GM23338 (cell line): ENCODE measurements at regions not wholly inside any gene's neighbourhood (a gene's known extent, or its start where the extent isn't known, plus 50 kb on each side); places are given as distances from the start of the nearest gene placed in this dataset.

ENCODE experiments used
- ATAC-seq: fragments of 200-7000 bp; cut with Tn5 transposase; 3 replicates; pipeline ENCODE4 v1.9.1; 2020
- DNase-seq: peaks from one replicate; pipeline ENCODE4 v3.0.0-alpha.2; 2015; ENCODE audit warnings: low spot score
- H2AFZ ChIP-seq: fragments of 200-600 bp; sonication (generic); 2 replicates; pipeline ENCODE4 v1.8.0; 2016; ENCODE audit warnings: antibody characterized with exemption, mild to moderate bottlenecking, moderate library complexity
- H3F3A ChIP-seq: fragments of 200-600 bp; sonication (generic); replicated peaks from 2 replicates; pipeline ENCODE4 v1.8.0; 2017; ENCODE audit warnings: antibody characterized with exemption, mixed run types, low read depth
- H3K27ac ChIP-seq: fragments of 200-600 bp; sonication (generic); 2 replicates; pipeline ENCODE4 v1.6.1; 2016; ENCODE audit warnings: low read depth
- H3K27me3 ChIP-seq: fragments of 200-600 bp; sonication (generic); 2 replicates; pipeline ENCODE4 v1.8.0; 2016; ENCODE audit warnings: mild to moderate bottlenecking, mixed run types, moderate library complexity; ENCODE audit not compliant: insufficient read depth
- H3K36me3 ChIP-seq: fragments of 200-600 bp; sonication (generic); 2 replicates; pipeline ENCODE4 v1.8.0; 2016; ENCODE audit warnings: mild to moderate bottlenecking; ENCODE audit not compliant: insufficient read depth
- H3K4me1 ChIP-seq: fragments of 200-600 bp; sonication (generic); 2 replicates; pipeline ENCODE4 v1.8.0; 2016; ENCODE audit warnings: mild to moderate bottlenecking, moderate library complexity; ENCODE audit not compliant: insufficient read depth
- H3K4me2 ChIP-seq: fragments of 200-600 bp; sonication (generic); 2 replicates; pipeline ENCODE4 v1.7.1; 2017; ENCODE audit warnings: mixed run types
- H3K4me3 ChIP-seq: fragments of 200-600 bp; sonication (generic); 2 replicates; pipeline ENCODE4 v1.6.1; 2016; ENCODE audit warnings: mixed run types
- H3K79me2 ChIP-seq: fragments of 200-600 bp; sonication (generic); replicated peaks from 2 replicates; pipeline ENCODE4 v1.8.0; 2017; ENCODE audit warnings: mild to moderate bottlenecking; ENCODE audit not compliant: insufficient read depth
- H3K9me2 ChIP-seq: fragments of 200-600 bp; sonication (generic); 2 replicates; pipeline ENCODE4 v1.8.0; 2017; ENCODE audit not compliant: insufficient read depth
- H4K20me1 ChIP-seq: fragments of 200-600 bp; sonication (generic); replicated peaks from 2 replicates; pipeline ENCODE4 v1.8.0; 2017; ENCODE audit warnings: mild to moderate bottlenecking; ENCODE audit not compliant: insufficient read depth
- H3K27ac Mint-ChIP-seq: 2 replicates; pipeline ENCODE4 v1.8.0; 2020; ENCODE audit warnings: inconsistent platforms, mild to moderate bottlenecking, moderate library complexity, mixed read lengths
- H3K27me3 Mint-ChIP-seq: 3 replicates; pipeline ENCODE4 v1.8.0; 2022; ENCODE audit warnings: low read depth, mild to moderate bottlenecking, moderate library complexity, mixed read lengths, inconsistent platforms; ENCODE audit not compliant: insufficient read depth, poor library complexity
- H3K36me3 Mint-ChIP-seq: 3 replicates; pipeline ENCODE4 v1.8.0; 2021; ENCODE audit warnings: low read depth, mild to moderate bottlenecking, inconsistent platforms, moderate library complexity, mixed read lengths
- H3K4me1 Mint-ChIP-seq: 3 replicates; pipeline ENCODE4 v1.8.0; 2020; ENCODE audit warnings: mild to moderate bottlenecking, inconsistent platforms, mixed read lengths
- H3K4me3 Mint-ChIP-seq: 3 replicates; pipeline ENCODE4 v1.8.0; 2021; ENCODE audit warnings: moderate library complexity, mild to moderate bottlenecking, inconsistent platforms, mixed read lengths
- H3K9me3 Mint-ChIP-seq: 3 replicates; pipeline ENCODE4 v1.8.0; 2020; ENCODE audit warnings: moderate library complexity, mild to moderate bottlenecking, inconsistent platforms, mixed read lengths
- CREB1 ChIP-seq: fragments of 250-450 bp; sonication (Bioruptor Pico); IDR thresholded peaks from 2 replicates; pipeline ENCODE4 v1.5.0; 2020; ENCODE audit warnings: low read depth, mild to moderate bottlenecking, moderate library complexity
- EZH2 ChIP-seq: fragments of 200-600 bp; sonication (generic); IDR thresholded peaks from one replicate; pipeline ENCODE4 v1.8.0; 2017; ENCODE audit warnings: antibody characterized with exemption, mild to moderate bottlenecking, low read depth; ENCODE audit not compliant: unreplicated experiment
- EZH2phosphoT487 ChIP-seq: fragments of 200-600 bp; sonication (generic); IDR thresholded peaks from one replicate; pipeline ENCODE4 v1.8.1; 2018; ENCODE audit warnings: antibody characterized with exemption; ENCODE audit not compliant: unreplicated experiment
- NANOG ChIP-seq: IDR thresholded peaks from 2 replicates; pipeline ENCODE4 v1.6.1; 2016; ENCODE audit warnings: antibody characterized with exemption, borderline replicate concordance
- POLR2AphosphoS5 ChIP-seq: IDR thresholded peaks from 2 replicates; pipeline ENCODE4 v1.6.1; 2016; ENCODE audit warnings: antibody characterized with exemption, low read depth
- STAT1 ChIP-seq: IDR thresholded peaks from one replicate; pipeline ENCODE4 v1.6.1; 2016; ENCODE audit warnings: antibody characterized with exemption; ENCODE audit not compliant: unreplicated experiment
- ZNF114 ChIP-seq: fragments of 250-450 bp; sonication (Bioruptor Pico); IDR thresholded peaks from 2 replicates; pipeline ENCODE4 v1.5.0; 2020; ENCODE audit warnings: mild to moderate bottlenecking, moderate library complexity
- ZNF331 ChIP-seq: fragments of 250-450 bp; sonication (Bioruptor Pico); IDR thresholded peaks from 2 replicates; pipeline ENCODE4 v1.5.0; 2020; ENCODE audit warnings: low read depth, mild to moderate bottlenecking, moderate library complexity
- TF ChIP-seq, protein P1 (sequence below): fragments of 250-450 bp; sonication (Bioruptor Pico); IDR thresholded peaks from 2 replicates; pipeline ENCODE4 v1.5.0; 2020; ENCODE audit warnings: mild to moderate bottlenecking, moderate library complexity
- TF ChIP-seq, protein P2 (sequence below): IDR thresholded peaks from 2 replicates; pipeline ENCODE4 v1.6.1; 2016; ENCODE audit warnings: antibody characterized with exemption
- TF ChIP-seq, protein P3 (sequence below), 2 experiments: fragments of 200-600 bp in 1 of 2; sonication (generic) in 1 of 2; conservative IDR thresholded peaks; 2 replicates each; pipeline versions ENCODE4 v1.5.1 to v1.6.1; 2016 to 2017; ENCODE audit warnings: antibody characterized with exemption in 2 of 2, low read depth in 2 of 2, mild to moderate bottlenecking in 2 of 2, moderate library complexity in 1 of 2

DNA sequence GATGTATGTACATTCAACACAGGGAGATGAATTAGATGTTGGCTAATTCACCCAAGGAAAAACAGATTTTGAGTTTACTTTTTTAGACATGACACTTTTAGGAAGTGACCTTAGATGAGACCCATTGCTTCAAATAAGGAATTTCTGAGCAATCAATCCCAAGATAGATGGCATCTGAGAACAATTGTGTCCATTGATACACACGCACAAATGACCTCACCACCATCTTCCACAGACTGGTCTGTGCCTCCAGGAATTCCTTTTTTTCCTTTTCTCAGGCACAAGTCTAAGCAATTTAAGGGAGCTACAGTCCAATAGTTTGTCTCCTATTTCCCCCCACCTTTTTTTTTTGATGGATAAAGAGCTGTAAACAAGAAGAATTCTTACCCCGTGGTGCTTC is 265.3 kb downstream of the TBL1XR1 start (continued):
- TF ChIP-seq, protein P1, sequence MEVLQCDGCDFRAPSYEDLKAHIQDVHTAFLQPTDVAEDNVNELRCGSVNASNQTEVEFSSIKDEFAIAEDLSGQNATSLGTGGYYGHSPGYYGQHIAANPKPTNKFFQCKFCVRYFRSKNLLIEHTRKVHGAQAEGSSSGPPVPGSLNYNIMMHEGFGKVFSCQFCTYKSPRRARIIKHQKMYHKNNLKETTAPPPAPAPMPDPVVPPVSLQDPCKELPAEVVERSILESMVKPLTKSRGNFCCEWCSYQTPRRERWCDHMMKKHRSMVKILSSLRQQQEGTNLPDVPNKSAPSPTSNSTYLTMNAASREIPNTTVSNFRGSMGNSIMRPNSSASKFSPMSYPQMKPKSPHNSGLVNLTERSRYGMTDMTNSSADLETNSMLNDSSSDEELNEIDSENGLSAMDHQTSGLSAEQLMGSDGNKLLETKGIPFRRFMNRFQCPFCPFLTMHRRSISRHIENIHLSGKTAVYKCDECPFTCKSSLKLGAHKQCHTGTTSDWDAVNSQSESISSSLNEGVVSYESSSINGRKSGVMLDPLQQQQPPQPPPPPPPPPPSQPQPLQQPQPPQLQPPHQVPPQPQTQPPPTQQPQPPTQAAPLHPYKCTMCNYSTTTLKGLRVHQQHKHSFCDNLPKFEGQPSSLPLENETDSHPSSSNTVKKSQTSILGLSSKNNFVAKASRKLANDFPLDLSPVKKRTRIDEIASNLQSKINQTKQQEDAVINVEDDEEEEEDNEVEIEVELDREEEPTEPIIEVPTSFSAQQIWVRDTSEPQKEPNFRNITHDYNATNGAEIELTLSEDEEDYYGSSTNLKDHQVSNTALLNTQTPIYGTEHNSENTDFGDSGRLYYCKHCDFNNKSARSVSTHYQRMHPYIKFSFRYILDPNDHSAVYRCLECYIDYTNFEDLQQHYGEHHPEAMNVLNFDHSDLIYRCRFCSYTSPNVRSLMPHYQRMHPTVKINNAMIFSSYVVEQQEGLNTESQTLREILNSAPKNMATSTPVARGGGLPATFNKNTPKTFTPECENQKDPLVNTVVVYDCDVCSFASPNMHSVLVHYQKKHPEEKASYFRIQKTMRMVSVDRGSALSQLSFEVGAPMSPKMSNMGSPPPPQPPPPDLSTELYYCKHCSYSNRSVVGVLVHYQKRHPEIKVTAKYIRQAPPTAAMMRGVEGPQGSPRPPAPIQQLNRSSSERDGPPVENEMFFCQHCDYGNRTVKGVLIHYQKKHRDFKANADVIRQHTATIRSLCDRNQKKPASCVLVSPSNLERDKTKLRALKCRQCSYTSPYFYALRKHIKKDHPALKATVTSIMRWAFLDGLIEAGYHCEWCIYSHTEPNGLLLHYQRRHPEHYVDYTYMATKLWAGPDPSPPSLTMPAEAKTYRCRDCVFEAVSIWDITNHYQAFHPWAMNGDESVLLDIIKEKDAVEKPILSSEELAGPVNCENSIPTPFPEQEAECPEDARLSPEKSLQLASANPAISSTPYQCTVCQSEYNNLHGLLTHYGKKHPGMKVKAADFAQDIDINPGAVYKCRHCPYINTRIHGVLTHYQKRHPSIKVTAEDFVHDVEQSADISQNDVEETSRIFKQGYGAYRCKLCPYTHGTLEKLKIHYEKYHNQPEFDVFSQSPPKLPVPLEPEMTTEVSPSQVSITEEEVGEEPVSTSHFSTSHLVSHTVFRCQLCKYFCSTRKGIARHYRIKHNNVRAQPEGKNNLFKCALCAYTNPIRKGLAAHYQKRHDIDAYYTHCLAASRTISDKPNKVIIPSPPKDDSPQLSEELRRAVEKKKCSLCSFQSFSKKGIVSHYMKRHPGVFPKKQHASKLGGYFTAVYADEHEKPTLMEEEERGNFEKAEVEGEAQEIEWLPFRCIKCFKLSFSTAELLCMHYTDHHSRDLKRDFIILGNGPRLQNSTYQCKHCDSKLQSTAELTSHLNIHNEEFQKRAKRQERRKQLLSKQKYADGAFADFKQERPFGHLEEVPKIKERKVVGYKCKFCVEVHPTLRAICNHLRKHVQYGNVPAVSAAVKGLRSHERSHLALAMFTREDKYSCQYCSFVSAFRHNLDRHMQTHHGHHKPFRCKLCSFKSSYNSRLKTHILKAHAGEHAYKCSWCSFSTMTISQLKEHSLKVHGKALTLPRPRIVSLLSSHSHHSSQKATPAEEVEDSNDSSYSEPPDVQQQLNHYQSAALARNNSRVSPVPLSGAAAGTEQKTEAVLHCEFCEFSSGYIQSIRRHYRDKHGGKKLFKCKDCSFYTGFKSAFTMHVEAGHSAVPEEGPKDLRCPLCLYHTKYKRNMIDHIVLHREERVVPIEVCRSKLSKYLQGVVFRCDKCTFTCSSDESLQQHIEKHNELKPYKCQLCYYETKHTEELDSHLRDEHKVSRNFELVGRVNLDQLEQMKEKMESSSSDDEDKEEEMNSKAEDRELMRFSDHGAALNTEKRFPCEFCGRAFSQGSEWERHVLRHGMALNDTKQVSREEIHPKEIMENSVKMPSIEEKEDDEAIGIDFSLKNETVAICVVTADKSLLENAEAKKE (CRISPR knock-in tag), result no peak
- TF ChIP-seq EZH2 (no peak), STAT1 (no peak), EZH2phosphoT487 (no peak)

DNA sequence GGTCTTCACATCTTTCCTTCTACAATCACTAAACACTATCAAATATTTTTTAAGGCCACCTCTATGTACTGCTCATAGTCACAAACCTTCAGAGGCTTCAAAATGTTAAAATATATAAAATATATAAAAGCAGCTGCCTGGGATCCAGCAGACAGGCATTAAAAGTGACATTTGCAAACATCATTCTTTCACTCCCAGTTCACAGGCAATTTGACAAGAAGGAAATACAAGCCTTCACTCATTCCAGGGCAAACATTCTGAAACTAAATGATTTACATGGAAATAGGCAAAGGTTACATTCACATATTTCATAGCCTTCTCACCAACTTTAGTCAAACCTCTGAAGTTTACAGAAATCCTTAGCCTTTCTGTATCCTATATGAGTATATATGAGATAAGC is 266.3 kb downstream of the TBL1XR1 start:
- H3K4me3 Mint-ChIP-seq, result no peak overlapping the region
- no peak for TF ChIP-seq EZH2
- TF ChIP-seq POLR2AphosphoS5, result no peak
- TF ChIP-seq, protein P2, sequence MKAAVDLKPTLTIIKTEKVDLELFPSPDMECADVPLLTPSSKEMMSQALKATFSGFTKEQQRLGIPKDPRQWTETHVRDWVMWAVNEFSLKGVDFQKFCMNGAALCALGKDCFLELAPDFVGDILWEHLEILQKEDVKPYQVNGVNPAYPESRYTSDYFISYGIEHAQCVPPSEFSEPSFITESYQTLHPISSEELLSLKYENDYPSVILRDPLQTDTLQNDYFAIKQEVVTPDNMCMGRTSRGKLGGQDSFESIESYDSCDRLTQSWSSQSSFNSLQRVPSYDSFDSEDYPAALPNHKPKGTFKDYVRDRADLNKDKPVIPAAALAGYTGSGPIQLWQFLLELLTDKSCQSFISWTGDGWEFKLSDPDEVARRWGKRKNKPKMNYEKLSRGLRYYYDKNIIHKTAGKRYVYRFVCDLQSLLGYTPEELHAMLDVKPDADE, result no peak
- TF ChIP-seq ZNF331 (CRISPR knock-in tag), result no peak
- no peak for TF ChIP-seq NANOG
- no peak for TF ChIP-seq STAT1
- TF ChIP-seq ZNF114 (CRISPR knock-in tag), result no peak
- TF ChIP-seq, protein P3, sequence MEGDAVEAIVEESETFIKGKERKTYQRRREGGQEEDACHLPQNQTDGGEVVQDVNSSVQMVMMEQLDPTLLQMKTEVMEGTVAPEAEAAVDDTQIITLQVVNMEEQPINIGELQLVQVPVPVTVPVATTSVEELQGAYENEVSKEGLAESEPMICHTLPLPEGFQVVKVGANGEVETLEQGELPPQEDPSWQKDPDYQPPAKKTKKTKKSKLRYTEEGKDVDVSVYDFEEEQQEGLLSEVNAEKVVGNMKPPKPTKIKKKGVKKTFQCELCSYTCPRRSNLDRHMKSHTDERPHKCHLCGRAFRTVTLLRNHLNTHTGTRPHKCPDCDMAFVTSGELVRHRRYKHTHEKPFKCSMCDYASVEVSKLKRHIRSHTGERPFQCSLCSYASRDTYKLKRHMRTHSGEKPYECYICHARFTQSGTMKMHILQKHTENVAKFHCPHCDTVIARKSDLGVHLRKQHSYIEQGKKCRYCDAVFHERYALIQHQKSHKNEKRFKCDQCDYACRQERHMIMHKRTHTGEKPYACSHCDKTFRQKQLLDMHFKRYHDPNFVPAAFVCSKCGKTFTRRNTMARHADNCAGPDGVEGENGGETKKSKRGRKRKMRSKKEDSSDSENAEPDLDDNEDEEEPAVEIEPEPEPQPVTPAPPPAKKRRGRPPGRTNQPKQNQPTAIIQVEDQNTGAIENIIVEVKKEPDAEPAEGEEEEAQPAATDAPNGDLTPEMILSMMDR (conservative IDR thresholded peaks at IDR 0.05; ENCODE audit: low read depth in 2 of 2), result no peak
- TF ChIP-seq CREB1 (CRISPR knock-in tag), result no peak

More for the DNA sequence above, 266.3 kb downstream of the TBL1XR1 start:
- no peaks in the 10 kb centered on the region for H3K79me2 ChIP-seq
- peaks cover 3% of the 10 kb centered on the region for H3K27me3 Mint-ChIP-seq
- no peak overlapping the region for H3K4me2 ChIP-seq
- no peaks in the 10 kb centered on the region for H3F3A ChIP-seq
- no peaks in the 10 kb centered on the region; the same call in 1 of the 2 replicates for H3K9me2 ChIP-seq
- no peaks in the 10 kb centered on the region for H4K20me1 ChIP-seq
- H3K27ac Mint-ChIP-seq, result no peak overlapping the region
- H3K27me3 ChIP-seq, result no peaks in the 10 kb centered on the region
- no peak for ATAC-seq
- no peak overlapping the region for H3K27ac ChIP-seq
- no peaks in the 10 kb centered on the region; the same call in 2 of the 3 replicates for H3K4me1 Mint-ChIP-seq
- no peak overlapping the region for H2AFZ ChIP-seq
- no peak for DNase-seq
- peaks cover 2% of the 10 kb centered on the region; the same call in 2 of the 3 replicates for H3K9me3 Mint-ChIP-seq
- peaks cover 6% of the 10 kb centered on the region; the same call in 2 of the 3 replicates for H3K36me3 Mint-ChIP-seq
- H3K4me1 ChIP-seq, result no peaks in the 10 kb centered on the region
- H3K36me3 ChIP-seq, result no peaks in the 10 kb centered on the region
- no peak overlapping the region for H3K4me3 ChIP-seq
